ENCODE measurements at regions not wholly inside any gene's neighbourhood (a gene's known extent, or its start where the extent isn't known, plus 50 kb on each side); places are given as distances from the start of the nearest gene placed in this dataset.

- no peak for DNase-seq
Observed at GRCh38 chr2:19132967-19133366, 225.5 kb downstream of the OSR1 start.

- DNase-seq: no peak
Observed at GRCh38 chr2:19131871-19132270, 226.6 kb downstream of the OSR1 start.

- no peak for DNase-seq
Observed at GRCh38 chr2:19128148-19128547, 230.3 kb downstream of the OSR1 start.

- no peak for DNase-seq
Observed at GRCh38 chr2:19127616-19128015, 230.8 kb downstream of the OSR1 start.

- no peak for DNase-seq
Observed at GRCh38 chr2:19125901-19126680, 232.3 kb downstream of the OSR1 start.

- no peak for DNase-seq
Observed at GRCh38 chr2:19124135-19124534, 234.3 kb downstream of the OSR1 start.

GRCh38 chr2:19123556-19123955, 234.9 kb downstream of the OSR1 start:
- no peak for DNase-seq

GRCh38 chr2:19122220-19122619, 236.2 kb downstream of the OSR1 start:
- no peak for DNase-seq

GRCh38 chr2:19120941-19121750, 237.3 kb downstream of the OSR1 start:
- no peak for DNase-seq

- no peak for DNase-seq
Observed at GRCh38 chr2:19120181-19120580, 238.2 kb downstream of the OSR1 start.

- DNase-seq: no peak
Observed at GRCh38 chr2:19119326-19120001, 239.0 kb downstream of the OSR1 start.

GRCh38 chr2:19116918-19117317, 241.5 kb downstream of the OSR1 start:
- no peak for DNase-seq

- DNase-seq: no peak
Observed at GRCh38 chr2:19114754-19115231, 243.6 kb downstream of the OSR1 start.

- DNase-seq: no peak
Observed at GRCh38 chr2:19114126-19114525, 244.3 kb downstream of the OSR1 start.

GRCh38 chr2:19111354-19111753, 247.1 kb downstream of the OSR1 start:
- DNase-seq: no peak

- no peak for DNase-seq
Observed at GRCh38 chr2:19109518-19109917, 248.9 kb downstream of the OSR1 start.

- no peak for DNase-seq
Observed at GRCh38 chr2:19106376-19106775, 252.0 kb downstream of the OSR1 start.

- no peak for DNase-seq
Observed at GRCh38 chr2:19104503-19104902, 253.9 kb downstream of the OSR1 start.

GRCh38 chr2:19102696-19103423, 255.6 kb downstream of the OSR1 start:
- DNase-seq: no peak

GRCh38 chr2:19101968-19102367, 256.5 kb downstream of the OSR1 start:
- no peak for DNase-seq

- DNase-seq: no peak
Observed at GRCh38 chr2:19100570-19100969, 257.9 kb downstream of the OSR1 start.

GRCh38 chr2:19099181-19099580, 259.2 kb downstream of the OSR1 start:
- DNase-seq: no peak
